Retinal pigment epithelial cell (primary cell): ENCODE measurements at regions not wholly inside any gene's neighbourhood (a gene's known extent, or its start where the extent isn't known, plus 50 kb on each side); places are given as distances from the start of the nearest gene placed in this dataset.
"Not testable (repeated sequence)": the region's sequence is repeated elsewhere in the genome, so short reads cannot be mapped to it uniquely, and the experiment has no call there.

ENCODE experiments used
- DNase-seq: peaks from one replicate; pipeline ENCODE4 v3.0.0-alpha.2; 2010; ENCODE audit warnings: low read depth
- H3K4me3 ChIP-seq: 2 replicates; pipeline ENCODE4 v1.5.1; 2011; ENCODE audit warnings: mild to moderate bottlenecking, low read length, control low read depth, moderate library complexity
- CTCF ChIP-seq: conservative IDR thresholded peaks from 2 replicates; pipeline ENCODE4 v1.5.1; 2011; ENCODE audit warnings: low read depth, low read length, control low read depth, inconsistent platforms

- DNase-seq, result no peak
- H3K4me3 ChIP-seq, result no peak overlapping the region
- TF ChIP-seq CTCF, result no peak
These were observed 79.8 kb upstream of the TNFSF11 start for GRCh38 chr13:42494157-42494556.

GRCh38 chr13:42495255-42495654 lies 78.7 kb upstream of the TNFSF11 start:
- H3K4me3 ChIP-seq, result no peak overlapping the region
- no peak for TF ChIP-seq CTCF
- no peak for DNase-seq

GRCh38 chr13:42495751-42496150 lies 78.2 kb upstream of the TNFSF11 start:
- no peak for TF ChIP-seq CTCF
- no peak for DNase-seq
- no peak overlapping the region for H3K4me3 ChIP-seq

GRCh38 chr13:42496926-42497554 lies 76.9 kb upstream of the TNFSF11 start:
- H3K4me3 ChIP-seq, DNase-seq: not testable (repeated sequence)

- DNase-seq, result peak; percentile 10
- no peak overlapping the region for H3K4me3 ChIP-seq
- no peak for TF ChIP-seq CTCF
These were observed 76.2 kb upstream of the TNFSF11 start for GRCh38 chr13:42497798-42498197.

GRCh38 chr13:42498521-42498920 lies 75.4 kb upstream of the TNFSF11 start:
- DNase-seq, result no peak
- no peak overlapping the region for H3K4me3 ChIP-seq
- peak; percentile 14 for TF ChIP-seq CTCF
